ENCODE measurements at regions not wholly inside any gene's neighbourhood (a gene's known extent, or its start where the extent isn't known, plus 50 kb on each side); places are given as distances from the start of the nearest gene placed in this dataset.

DNA sequence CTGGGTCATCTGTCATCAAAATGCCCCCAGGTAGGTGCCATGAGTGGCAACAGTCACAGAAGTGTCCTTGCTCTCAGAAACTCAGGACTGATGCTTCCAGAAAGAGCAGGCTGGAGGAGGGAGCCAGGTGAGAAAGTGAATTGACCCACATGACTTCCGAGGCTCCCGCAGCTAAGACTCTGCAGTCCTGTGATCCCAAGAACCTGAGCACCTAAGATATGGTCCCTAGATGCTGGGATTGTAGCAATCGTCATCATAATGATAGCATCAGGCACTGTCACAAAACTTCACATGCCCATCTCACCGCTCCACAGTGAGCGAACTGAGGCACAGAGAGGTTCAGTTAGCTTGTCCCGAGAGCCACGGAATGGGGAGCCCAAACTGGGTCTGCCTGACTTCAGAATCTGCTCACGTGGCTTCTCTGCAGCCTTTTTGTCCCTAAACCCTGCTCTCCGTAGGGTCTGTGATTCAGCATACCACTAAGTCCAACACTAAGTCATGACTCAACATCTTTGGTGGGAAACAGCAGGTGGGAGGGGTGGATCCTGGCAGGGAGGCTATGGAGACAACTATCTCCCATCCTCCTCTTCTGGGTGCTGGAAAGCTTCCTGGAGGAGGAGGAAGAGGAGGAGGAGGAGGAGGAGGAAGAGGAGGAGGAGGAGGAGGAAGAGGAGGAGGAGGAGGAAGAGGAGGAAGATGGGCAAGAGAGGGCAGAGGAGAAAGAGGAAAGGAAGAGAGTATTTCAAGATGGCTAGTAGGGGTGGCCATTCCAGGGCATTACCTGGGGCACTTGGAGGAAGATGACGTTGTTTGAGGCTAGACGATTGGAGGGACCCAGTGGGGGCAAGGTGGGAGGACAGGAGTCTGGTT, 55.5 kb upstream of the DLX4 start:
- Histone ChIP-seq H3K27ac (replicated peaks) (no peak overlapping the region), H3K27me3 (ENCODE audit: insufficient read depth, poor library complexity, severe bottlenecking) (peaks cover 35% of the 10 kb centered on the region), H3K4me3 (replicated peaks; ENCODE audit: insufficient read depth, low read length) (no peak overlapping the region)
- DNase-seq (ENCODE audit: low read depth in 1 of 2, low spot score in 1 of 2), result no peak
- TF ChIP-seq GABPA (IDR thresholded peaks at IDR 0.05; ENCODE audit: low read depth) (no peak), SPI1 (IDR thresholded peaks at IDR 0.05; ENCODE audit: borderline replicate concordance, low read depth) (no peak), POLR2AphosphoS5 (IDR thresholded peaks at IDR 0.05; ENCODE audit: low read depth) (no peak), CTCF (IDR thresholded peaks at IDR 0.05; ENCODE audit: insufficient read depth, low read length) (no peak)
- TF ChIP-seq, protein P1, sequence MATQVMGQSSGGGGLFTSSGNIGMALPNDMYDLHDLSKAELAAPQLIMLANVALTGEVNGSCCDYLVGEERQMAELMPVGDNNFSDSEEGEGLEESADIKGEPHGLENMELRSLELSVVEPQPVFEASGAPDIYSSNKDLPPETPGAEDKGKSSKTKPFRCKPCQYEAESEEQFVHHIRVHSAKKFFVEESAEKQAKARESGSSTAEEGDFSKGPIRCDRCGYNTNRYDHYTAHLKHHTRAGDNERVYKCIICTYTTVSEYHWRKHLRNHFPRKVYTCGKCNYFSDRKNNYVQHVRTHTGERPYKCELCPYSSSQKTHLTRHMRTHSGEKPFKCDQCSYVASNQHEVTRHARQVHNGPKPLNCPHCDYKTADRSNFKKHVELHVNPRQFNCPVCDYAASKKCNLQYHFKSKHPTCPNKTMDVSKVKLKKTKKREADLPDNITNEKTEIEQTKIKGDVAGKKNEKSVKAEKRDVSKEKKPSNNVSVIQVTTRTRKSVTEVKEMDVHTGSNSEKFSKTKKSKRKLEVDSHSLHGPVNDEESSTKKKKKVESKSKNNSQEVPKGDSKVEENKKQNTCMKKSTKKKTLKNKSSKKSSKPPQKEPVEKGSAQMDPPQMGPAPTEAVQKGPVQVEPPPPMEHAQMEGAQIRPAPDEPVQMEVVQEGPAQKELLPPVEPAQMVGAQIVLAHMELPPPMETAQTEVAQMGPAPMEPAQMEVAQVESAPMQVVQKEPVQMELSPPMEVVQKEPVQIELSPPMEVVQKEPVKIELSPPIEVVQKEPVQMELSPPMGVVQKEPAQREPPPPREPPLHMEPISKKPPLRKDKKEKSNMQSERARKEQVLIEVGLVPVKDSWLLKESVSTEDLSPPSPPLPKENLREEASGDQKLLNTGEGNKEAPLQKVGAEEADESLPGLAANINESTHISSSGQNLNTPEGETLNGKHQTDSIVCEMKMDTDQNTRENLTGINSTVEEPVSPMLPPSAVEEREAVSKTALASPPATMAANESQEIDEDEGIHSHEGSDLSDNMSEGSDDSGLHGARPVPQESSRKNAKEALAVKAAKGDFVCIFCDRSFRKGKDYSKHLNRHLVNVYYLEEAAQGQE (IDR thresholded peaks at IDR 0.05; ENCODE audit: insufficient replicate concordance, low read depth), result no peak

DNA sequence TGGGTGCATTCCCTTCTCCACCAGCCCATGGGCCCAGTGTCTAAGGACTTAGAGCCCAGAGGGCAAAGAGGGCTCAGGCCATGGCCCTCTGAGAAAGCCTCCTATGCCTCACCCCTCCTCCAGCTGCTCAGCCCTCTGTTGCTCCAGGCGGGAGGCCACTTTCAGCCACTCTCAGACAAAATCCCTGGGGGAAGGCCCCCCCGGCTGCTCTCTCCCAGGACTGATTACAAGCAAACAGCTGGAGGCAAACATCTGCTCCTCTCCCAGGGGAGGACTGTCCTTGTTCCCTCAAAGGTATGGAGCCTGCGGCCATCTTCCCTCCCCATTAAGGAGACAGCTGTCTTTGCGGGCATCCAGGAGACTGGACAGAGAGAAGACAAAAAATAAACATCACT, 54.9 kb upstream of the DLX4 start:
- Histone ChIP-seq H3K27me3 (ENCODE audit: insufficient read depth, poor library complexity, severe bottlenecking) (peaks cover 28% of the 10 kb centered on the region), H3K27ac (replicated peaks) (no peak overlapping the region), H3K4me3 (replicated peaks; ENCODE audit: insufficient read depth, low read length) (no peak overlapping the region)
- no peak for DNase-seq (ENCODE audit: low read depth in 1 of 2, low spot score in 1 of 2)
- TF ChIP-seq CTCF (IDR thresholded peaks at IDR 0.05; ENCODE audit: insufficient read depth, low read length) (no peak), GABPA (IDR thresholded peaks at IDR 0.05; ENCODE audit: low read depth) (no peak), SPI1 (IDR thresholded peaks at IDR 0.05; ENCODE audit: borderline replicate concordance, low read depth) (no peak), POLR2AphosphoS5 (IDR thresholded peaks at IDR 0.05; ENCODE audit: low read depth) (no peak)
- TF ChIP-seq, protein P1 (IDR thresholded peaks at IDR 0.05; ENCODE audit: insufficient replicate concordance, low read depth), result no peak

DNA sequence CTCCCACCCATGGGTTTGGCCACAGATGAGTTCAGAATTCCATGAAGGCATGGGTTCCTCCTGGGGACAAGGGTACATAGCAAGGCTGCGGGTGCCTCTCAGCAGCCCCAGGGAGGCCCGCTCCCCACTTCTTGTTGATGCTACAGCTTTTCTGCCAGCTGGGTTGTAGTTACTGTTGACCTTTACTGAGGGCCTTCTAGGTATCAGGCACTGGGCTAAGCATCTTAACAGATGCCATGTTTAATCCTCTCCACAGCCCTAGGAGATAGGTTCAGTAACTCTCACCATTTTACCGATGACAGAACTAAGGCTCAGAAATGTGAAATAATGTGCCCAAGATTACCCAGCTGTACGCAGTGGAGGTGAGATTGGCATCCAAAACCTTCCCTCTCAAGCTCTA, 54.3 kb upstream of the DLX4 start:
- Histone ChIP-seq H3K4me3 (replicated peaks; ENCODE audit: insufficient read depth, low read length) (no peak overlapping the region), H3K27me3 (ENCODE audit: insufficient read depth, poor library complexity, severe bottlenecking) (peaks cover 23% of the 10 kb centered on the region), H3K27ac (replicated peaks) (no peak overlapping the region)
- DNase-seq (ENCODE audit: low read depth in 1 of 2, low spot score in 1 of 2), result no peak
- TF ChIP-seq SPI1 (IDR thresholded peaks at IDR 0.05; ENCODE audit: borderline replicate concordance, low read depth) (no peak), CTCF (IDR thresholded peaks at IDR 0.05; ENCODE audit: insufficient read depth, low read length) (no peak), GABPA (IDR thresholded peaks at IDR 0.05; ENCODE audit: low read depth) (no peak), POLR2AphosphoS5 (IDR thresholded peaks at IDR 0.05; ENCODE audit: low read depth) (no peak)
- TF ChIP-seq, protein P1 (IDR thresholded peaks at IDR 0.05; ENCODE audit: insufficient replicate concordance, low read depth), result no peak
